Mammary epithelial cell (primary cell): ENCODE measurements at regions not wholly inside any gene's neighbourhood (a gene's known extent, or its start where the extent isn't known, plus 50 kb on each side); places are given as distances from the start of the nearest gene placed in this dataset.

Experiments
- EZH2 ChIP-seq: IDR thresholded peaks from 2 replicates; pipeline ENCODE4 v1.6.1; 2012; ENCODE audit warnings: low read length, inconsistent platforms, borderline replicate concordance
- TF ChIP-seq, protein P1 (sequence below), 2 donors: IDR thresholded peaks in 1 of 2; conservative IDR thresholded peaks in 1 of 2; 2 replicates each; pipeline ENCODE4 v1.5.1; 2011 to 2012; ENCODE audit warnings: inconsistent platforms in 2 of 2, low read length in 2 of 2, mild to moderate bottlenecking in 2 of 2, control low read depth in 1 of 2, low read depth in 1 of 2; ENCODE audit not compliant: insufficient read depth in 1 of 2; ENCODE audit errors: extremely low read depth in 1 of 2

DNA sequence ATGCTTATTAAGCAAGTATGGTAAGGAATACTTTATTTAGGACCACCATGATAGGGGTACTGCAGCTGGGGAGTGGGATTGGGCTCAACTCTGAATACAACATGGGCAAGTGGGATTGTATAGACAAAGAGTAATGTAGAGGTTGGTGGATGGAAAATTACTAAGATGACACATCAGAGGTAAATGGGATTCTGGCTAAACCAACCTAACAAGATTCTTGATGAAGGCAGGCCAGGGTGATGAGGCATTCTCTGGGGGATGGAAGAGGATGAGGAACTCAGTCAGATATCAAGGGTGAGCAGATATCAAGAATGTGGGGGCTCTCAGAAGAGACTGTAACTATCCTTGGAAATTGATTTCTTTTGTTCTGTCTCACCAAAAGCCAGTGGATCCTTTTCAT, 107.2 kb downstream of the NMUR2 start:
- TF ChIP-seq, protein P1, sequence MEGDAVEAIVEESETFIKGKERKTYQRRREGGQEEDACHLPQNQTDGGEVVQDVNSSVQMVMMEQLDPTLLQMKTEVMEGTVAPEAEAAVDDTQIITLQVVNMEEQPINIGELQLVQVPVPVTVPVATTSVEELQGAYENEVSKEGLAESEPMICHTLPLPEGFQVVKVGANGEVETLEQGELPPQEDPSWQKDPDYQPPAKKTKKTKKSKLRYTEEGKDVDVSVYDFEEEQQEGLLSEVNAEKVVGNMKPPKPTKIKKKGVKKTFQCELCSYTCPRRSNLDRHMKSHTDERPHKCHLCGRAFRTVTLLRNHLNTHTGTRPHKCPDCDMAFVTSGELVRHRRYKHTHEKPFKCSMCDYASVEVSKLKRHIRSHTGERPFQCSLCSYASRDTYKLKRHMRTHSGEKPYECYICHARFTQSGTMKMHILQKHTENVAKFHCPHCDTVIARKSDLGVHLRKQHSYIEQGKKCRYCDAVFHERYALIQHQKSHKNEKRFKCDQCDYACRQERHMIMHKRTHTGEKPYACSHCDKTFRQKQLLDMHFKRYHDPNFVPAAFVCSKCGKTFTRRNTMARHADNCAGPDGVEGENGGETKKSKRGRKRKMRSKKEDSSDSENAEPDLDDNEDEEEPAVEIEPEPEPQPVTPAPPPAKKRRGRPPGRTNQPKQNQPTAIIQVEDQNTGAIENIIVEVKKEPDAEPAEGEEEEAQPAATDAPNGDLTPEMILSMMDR (conservative IDR thresholded peaks at IDR 0.05 in 1 of 2, IDR thresholded peaks at IDR 0.05 in 1 of 2; ENCODE audit: extremely low read depth in 1 of 2, insufficient read depth in 1 of 2, low read depth in 1 of 2, low read length in 2 of 2), result no peak
- TF ChIP-seq EZH2, result no peak
